22Rv1 (cell line): ENCODE measurements at regions not wholly inside any gene's neighbourhood (a gene's known extent, or its start where the extent isn't known, plus 50 kb on each side); places are given as distances from the start of the nearest gene placed in this dataset.

Experiments used
- ZFX ChIP-seq: fragments of 450-650 bp; IDR thresholded peaks from 2 replicates; pipeline ENCODE4 v1.6.1; 2017; ENCODE audit warnings: antibody characterized with exemption, borderline replicate concordance
- TF ChIP-seq, protein P1 (sequence below): fragments of 450-650 bp; IDR thresholded peaks from 2 replicates; pipeline ENCODE4 v1.5.1; 2017; ENCODE audit warnings: mild to moderate bottlenecking

GRCh38 chr7:155216475-155217272 lies 81.0 kb upstream of the INSIG1 start:
- TF ChIP-seq, protein P1, sequence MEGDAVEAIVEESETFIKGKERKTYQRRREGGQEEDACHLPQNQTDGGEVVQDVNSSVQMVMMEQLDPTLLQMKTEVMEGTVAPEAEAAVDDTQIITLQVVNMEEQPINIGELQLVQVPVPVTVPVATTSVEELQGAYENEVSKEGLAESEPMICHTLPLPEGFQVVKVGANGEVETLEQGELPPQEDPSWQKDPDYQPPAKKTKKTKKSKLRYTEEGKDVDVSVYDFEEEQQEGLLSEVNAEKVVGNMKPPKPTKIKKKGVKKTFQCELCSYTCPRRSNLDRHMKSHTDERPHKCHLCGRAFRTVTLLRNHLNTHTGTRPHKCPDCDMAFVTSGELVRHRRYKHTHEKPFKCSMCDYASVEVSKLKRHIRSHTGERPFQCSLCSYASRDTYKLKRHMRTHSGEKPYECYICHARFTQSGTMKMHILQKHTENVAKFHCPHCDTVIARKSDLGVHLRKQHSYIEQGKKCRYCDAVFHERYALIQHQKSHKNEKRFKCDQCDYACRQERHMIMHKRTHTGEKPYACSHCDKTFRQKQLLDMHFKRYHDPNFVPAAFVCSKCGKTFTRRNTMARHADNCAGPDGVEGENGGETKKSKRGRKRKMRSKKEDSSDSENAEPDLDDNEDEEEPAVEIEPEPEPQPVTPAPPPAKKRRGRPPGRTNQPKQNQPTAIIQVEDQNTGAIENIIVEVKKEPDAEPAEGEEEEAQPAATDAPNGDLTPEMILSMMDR = no peak
- TF ChIP-seq ZFX = no peak
